ENCODE measurements at regions not wholly inside any gene's neighbourhood (a gene's known extent, or its start where the extent isn't known, plus 50 kb on each side); places are given as distances from the start of the nearest gene placed in this dataset.

DNA sequence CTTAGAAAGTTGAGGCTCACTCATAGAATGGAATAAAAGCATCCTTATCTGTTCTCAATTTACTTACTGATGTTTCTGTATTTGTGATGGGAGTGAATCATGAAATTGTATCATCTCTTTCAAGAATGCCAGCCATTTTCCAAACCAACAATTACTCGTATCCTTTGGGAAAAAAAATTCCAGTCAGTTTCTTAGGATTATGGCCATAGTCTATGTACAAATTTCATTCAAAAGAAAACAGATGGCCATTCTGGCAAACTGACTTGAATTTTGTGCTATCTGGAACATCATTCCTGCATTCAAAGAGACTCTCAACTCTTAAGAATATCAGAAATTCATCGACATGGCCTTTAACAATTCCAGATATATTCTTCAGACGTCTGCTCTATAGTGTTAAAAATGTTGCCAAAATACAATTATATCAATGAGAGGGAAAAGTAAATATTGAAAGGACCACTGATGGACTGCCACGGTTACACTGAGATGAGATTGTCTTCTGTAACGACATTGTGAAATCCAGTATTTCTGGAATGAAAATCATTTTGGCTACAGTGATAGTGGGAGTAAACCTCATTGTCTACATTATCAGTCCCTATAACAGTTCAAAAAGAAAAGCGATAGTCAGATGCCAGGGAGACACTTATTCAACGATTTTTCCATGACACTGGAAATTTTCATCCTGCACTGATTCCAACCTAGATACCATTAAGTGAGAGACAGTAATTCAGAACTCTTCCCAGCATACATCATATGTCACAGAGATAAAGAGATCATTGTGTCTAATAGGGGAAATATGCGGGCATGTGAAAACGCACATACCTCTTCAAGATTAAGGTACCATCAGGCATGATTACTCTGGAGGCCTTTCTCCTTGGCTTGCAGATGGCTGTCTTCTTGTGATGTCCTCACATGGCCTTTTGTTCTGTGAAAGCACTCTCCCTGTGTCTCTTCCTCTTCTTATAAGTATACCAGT is 953.8 kb upstream of the ALCAM start:
- Histone ChIP-seq H3K4me3 (no peak overlapping the region), H3K9ac (ENCODE audit: insufficient read depth in 1 of 2, low read length in 2 of 2) (no peak overlapping the region), H3K27ac (ENCODE audit: low read depth in 1 of 2, low read length in 1 of 2) (no peak overlapping the region), H3K27me3 (ENCODE audit: control insufficient read depth in 3 of 3, insufficient read depth in 3 of 3, low read length in 2 of 3) (no peaks in the 10 kb centered on the region), H3K36me3 (ENCODE audit: control insufficient read depth in 4 of 4, insufficient read depth in 4 of 4, low read length in 4 of 4) (no peaks in the 10 kb centered on the region), H3K9me3 (ENCODE audit: control insufficient read depth in 4 of 4, insufficient read depth in 3 of 4, low read length in 3 of 4) (no peaks in the 10 kb centered on the region), H3K4me1 (ENCODE audit: control insufficient read depth in 5 of 5, insufficient read depth in 5 of 5, low read length in 5 of 5) (peaks cover 0 to 17% (median 2%) of the 10 kb centered on the region in 5 donors)
- TF ChIP-seq, protein P1, sequence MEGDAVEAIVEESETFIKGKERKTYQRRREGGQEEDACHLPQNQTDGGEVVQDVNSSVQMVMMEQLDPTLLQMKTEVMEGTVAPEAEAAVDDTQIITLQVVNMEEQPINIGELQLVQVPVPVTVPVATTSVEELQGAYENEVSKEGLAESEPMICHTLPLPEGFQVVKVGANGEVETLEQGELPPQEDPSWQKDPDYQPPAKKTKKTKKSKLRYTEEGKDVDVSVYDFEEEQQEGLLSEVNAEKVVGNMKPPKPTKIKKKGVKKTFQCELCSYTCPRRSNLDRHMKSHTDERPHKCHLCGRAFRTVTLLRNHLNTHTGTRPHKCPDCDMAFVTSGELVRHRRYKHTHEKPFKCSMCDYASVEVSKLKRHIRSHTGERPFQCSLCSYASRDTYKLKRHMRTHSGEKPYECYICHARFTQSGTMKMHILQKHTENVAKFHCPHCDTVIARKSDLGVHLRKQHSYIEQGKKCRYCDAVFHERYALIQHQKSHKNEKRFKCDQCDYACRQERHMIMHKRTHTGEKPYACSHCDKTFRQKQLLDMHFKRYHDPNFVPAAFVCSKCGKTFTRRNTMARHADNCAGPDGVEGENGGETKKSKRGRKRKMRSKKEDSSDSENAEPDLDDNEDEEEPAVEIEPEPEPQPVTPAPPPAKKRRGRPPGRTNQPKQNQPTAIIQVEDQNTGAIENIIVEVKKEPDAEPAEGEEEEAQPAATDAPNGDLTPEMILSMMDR (IDR thresholded peaks at IDR 0.05; ENCODE audit: control extremely low read depth, extremely low read depth): no peak
- WGBS, 2 donors: 80 to 87% methylated on average over 9 of the region's 9 CpGs
- no peak for DNase-seq
- no peak for ATAC-seq (ENCODE audit: insufficient read depth, low FRiP score)

DNA sequence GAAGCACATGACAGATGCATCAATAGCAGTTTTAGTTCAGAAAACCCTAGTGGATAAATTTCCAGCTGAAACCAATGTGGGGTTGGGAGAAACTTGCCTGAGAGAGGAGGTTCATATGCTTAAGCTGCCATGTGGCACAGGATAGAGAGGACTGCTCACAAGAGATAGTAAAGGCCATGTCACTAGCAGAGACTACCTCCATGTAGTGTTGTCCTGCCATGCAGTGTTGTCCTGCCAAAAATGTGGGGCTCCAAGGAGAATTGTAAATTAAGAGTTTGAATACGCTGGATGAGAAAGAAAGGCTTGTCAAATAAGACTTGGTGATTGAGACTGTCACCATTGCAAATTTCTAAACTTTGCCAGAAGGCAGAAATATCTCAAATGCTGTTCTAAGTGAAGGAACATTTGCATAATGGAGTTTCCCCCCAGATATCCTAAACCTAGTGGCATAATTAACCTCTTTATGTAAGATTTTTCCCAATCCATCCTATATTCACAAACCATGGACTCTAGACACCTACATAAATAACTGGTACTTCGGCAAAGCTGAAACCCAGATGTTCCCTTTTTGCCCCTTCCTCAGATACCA is 938.3 kb upstream of the ALCAM start:
- ATAC-seq (ENCODE audit: insufficient read depth, low FRiP score): no peak
- no peak for DNase-seq
- no peak overlapping the region for H3K9ac ChIP-seq (ENCODE audit: insufficient read depth in 1 of 2, low read length in 2 of 2)
- no peaks in the 10 kb centered on the region for H3K9me3 ChIP-seq (ENCODE audit: control insufficient read depth in 4 of 4, insufficient read depth in 3 of 4, low read length in 3 of 4)
- no peak overlapping the region for H3K4me3 ChIP-seq
- no peak overlapping the region for H3K27ac ChIP-seq (ENCODE audit: low read depth in 1 of 2, low read length in 1 of 2)
- TF ChIP-seq, protein P1 (IDR thresholded peaks at IDR 0.05; ENCODE audit: control extremely low read depth, extremely low read depth): no peak
- WGBS, 2 donors: 83 to 85% methylated on average over 2 of the region's 2 CpGs
- H3K27me3 ChIP-seq (ENCODE audit: control insufficient read depth in 3 of 3, insufficient read depth in 3 of 3, low read length in 2 of 3): no peaks in the 10 kb centered on the region
- H3K36me3 ChIP-seq (ENCODE audit: control insufficient read depth in 4 of 4, insufficient read depth in 4 of 4, low read length in 4 of 4): no peaks in the 10 kb centered on the region
- H3K4me1 ChIP-seq (ENCODE audit: control insufficient read depth in 5 of 5, insufficient read depth in 5 of 5, low read length in 5 of 5): no peaks in the 10 kb centered on the region

DNA sequence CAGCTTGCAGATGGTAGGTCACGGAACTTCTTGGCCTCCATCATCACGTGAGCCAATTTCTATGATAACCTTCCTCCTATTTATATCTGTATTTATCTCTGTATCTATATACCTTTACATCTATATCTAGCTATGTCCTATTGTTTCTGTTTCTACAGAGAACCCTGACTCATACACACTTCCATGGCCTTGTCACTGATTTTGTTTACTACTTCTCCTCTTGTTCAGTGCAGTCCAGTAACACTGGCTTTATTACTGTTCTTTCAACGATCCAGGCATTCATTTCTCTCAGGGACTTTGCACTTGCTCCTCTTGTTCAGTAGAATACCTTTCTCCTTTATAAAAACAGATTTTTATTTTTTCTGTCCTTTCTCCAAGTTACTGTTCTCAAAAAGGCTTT is 937.0 kb upstream of the ALCAM start:
- ATAC-seq (ENCODE audit: insufficient read depth, low FRiP score) (no peak), DNase-seq (no peak)
- no peak overlapping the region for H3K4me3 ChIP-seq
- TF ChIP-seq, protein P1 (IDR thresholded peaks at IDR 0.05; ENCODE audit: control extremely low read depth, extremely low read depth): no peak
- no peaks in the 10 kb centered on the region for H3K4me1 ChIP-seq (ENCODE audit: control insufficient read depth in 5 of 5, insufficient read depth in 5 of 5, low read length in 5 of 5)
- no peaks in the 10 kb centered on the region for H3K36me3 ChIP-seq (ENCODE audit: control insufficient read depth in 4 of 4, insufficient read depth in 4 of 4, low read length in 4 of 4)
- no peaks in the 10 kb centered on the region for H3K27me3 ChIP-seq (ENCODE audit: control insufficient read depth in 3 of 3, insufficient read depth in 3 of 3, low read length in 2 of 3)
- H3K9ac ChIP-seq (ENCODE audit: insufficient read depth in 1 of 2, low read length in 2 of 2): no peak overlapping the region
- H3K9me3 ChIP-seq (ENCODE audit: control insufficient read depth in 4 of 4, insufficient read depth in 3 of 4, low read length in 3 of 4): no peaks in the 10 kb centered on the region
- WGBS, 2 donors: 85 to 93% methylated on average over 3 of the region's 3 CpGs
- H3K27ac ChIP-seq (ENCODE audit: low read depth in 1 of 2, low read length in 1 of 2): no peak overlapping the region

Data from lung (tissue), 11 donors.